ENCODE measurements at regions not wholly inside any gene's neighbourhood (a gene's known extent, or its start where the extent isn't known, plus 50 kb on each side); places are given as distances from the start of the nearest gene placed in this dataset.

DNA sequence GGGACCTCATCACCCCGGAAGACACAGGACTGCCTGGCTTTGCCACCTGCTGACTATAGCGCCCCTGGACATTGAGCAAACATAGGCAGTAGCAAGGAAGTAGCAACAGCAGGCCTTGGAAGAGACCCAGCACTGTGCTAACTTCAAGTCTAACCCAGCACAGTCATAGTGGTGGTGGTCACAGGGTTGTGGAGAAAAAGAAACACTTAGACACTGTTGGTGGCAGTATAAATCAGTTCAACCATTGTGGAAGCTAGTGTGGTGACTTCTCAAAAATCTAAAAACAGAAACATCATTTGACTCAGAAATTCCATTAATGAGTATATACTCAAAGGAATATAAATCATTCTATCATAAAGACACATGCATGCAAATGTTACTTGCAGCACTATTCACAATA lies 874.0 kb upstream of the EPHA5 start:
- no peaks in the 10 kb centered on the region for H3K36me3 ChIP-seq
- H3K9me3 ChIP-seq: peaks cover 0 to 13% (median 6%) of the 10 kb centered on the region in 4 donors
- 51 to 83% (median 77%) methylated on average over 2 of the region's 2 CpGs for WGBS, 5 donors
- intact Hi-C loops (cut with DNase I; ENCODE audit: low total_unique reads): no loop called here
- H3K27me3 ChIP-seq: no peaks in the 10 kb centered on the region
- no peak for TF ChIP-seq POLR2A (IDR thresholded peaks at IDR 0.05)
- no peak for TF ChIP-seq EP300 (IDR thresholded peaks at IDR 0.05)
- TF ChIP-seq, protein P1, sequence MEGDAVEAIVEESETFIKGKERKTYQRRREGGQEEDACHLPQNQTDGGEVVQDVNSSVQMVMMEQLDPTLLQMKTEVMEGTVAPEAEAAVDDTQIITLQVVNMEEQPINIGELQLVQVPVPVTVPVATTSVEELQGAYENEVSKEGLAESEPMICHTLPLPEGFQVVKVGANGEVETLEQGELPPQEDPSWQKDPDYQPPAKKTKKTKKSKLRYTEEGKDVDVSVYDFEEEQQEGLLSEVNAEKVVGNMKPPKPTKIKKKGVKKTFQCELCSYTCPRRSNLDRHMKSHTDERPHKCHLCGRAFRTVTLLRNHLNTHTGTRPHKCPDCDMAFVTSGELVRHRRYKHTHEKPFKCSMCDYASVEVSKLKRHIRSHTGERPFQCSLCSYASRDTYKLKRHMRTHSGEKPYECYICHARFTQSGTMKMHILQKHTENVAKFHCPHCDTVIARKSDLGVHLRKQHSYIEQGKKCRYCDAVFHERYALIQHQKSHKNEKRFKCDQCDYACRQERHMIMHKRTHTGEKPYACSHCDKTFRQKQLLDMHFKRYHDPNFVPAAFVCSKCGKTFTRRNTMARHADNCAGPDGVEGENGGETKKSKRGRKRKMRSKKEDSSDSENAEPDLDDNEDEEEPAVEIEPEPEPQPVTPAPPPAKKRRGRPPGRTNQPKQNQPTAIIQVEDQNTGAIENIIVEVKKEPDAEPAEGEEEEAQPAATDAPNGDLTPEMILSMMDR (IDR thresholded peaks at IDR 0.05): no peak
- TF ChIP-seq POLR2AphosphoS5 (IDR thresholded peaks at IDR 0.05): no peak
- H3K27ac ChIP-seq: no peak overlapping the region
- no peak for DNase-seq
- no peaks in the 10 kb centered on the region for H3K4me1 ChIP-seq
- no peak overlapping the region for H3K4me3 ChIP-seq

DNA sequence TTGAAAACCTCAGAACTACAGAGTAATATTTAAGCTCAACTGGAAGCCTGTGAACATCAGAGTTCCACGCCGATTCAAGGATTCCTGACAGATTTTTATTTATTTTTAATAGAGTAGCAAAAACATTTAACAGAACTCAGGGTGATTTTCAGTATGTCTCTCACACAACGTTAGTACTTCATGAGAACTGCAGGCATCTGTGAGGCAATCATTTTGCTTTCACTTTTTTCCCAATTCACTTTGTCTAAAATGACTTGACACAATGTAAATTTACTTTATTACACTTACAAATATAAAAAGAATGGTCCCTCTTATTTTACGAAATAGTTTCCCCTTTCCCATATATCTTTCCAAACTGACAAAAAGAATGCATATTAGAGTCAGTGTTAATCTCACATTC lies 869.5 kb upstream of the EPHA5 start:
- Histone ChIP-seq H3K9me3 (peaks cover 0 to 9% (median 4%) of the 10 kb centered on the region in 4 donors), H3K4me1 (no peaks in the 10 kb centered on the region), H3K27me3 (no peaks in the 10 kb centered on the region), H3K27ac (no peak overlapping the region), H3K36me3 (no peaks in the 10 kb centered on the region), H3K4me3 (no peak overlapping the region)
- peak in 1 of 2 donors; percentile 3 for DNase-seq
- WGBS, 5 donors: 35 to 42% (median 37%) methylated on average over 4 of the region's 4 CpGs
- intact Hi-C loops (cut with DNase I; ENCODE audit: low total_unique reads): no loop called here
- TF ChIP-seq, protein P1 (IDR thresholded peaks at IDR 0.05): no peak
- TF ChIP-seq POLR2AphosphoS5 (IDR thresholded peaks at IDR 0.05): no peak
- no peak for TF ChIP-seq EP300 (IDR thresholded peaks at IDR 0.05)
- no peak for TF ChIP-seq POLR2A (IDR thresholded peaks at IDR 0.05)

DNA sequence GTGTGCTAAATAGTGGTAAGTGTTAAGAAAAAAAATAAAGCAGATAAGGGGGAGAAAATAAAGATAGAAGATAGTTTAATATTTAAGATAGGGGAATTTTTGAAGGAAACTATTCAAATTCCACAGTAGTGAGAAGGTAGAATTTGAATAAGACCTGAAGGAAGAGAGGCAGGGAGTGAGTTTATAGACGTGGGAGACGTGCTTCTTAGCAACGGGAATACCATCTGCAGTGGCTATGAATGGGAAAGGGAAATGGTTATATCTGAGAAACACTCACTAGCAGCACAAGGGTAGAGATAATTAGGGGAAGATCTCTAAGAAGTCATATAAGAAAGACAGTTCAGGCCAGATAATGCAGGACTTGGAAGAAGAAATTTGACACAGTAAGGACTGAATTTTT lies 854.5 kb upstream of the EPHA5 start:
- 71 to 84% (median 76%) methylated on average over 3 of the region's 3 CpGs for WGBS, 5 donors
- Histone ChIP-seq H3K9me3 (peaks cover 0 to 12% (median 5%) of the 10 kb centered on the region in 4 donors), H3K4me1 (no peaks in the 10 kb centered on the region), H3K4me3 (no peak overlapping the region), H3K36me3 (no peaks in the 10 kb centered on the region), H3K27ac (no peak overlapping the region), H3K27me3 (no peaks in the 10 kb centered on the region)
- TF ChIP-seq, protein P1 (IDR thresholded peaks at IDR 0.05): no peak
- no peak for TF ChIP-seq EP300 (IDR thresholded peaks at IDR 0.05)
- no peak for TF ChIP-seq POLR2A (IDR thresholded peaks at IDR 0.05)
- TF ChIP-seq POLR2AphosphoS5 (IDR thresholded peaks at IDR 0.05): no peak
- intact Hi-C loops (cut with DNase I; ENCODE audit: low total_unique reads): no loop called here
- DNase-seq: no peak

GRCh38 chr4:66522244-66522643 lies 852.0 kb upstream of the EPHA5 start:
- no peaks in the 10 kb centered on the region for H3K4me1 ChIP-seq
- DNase-seq: no peak
- no peaks in the 10 kb centered on the region for H3K36me3 ChIP-seq
- no peak overlapping the region for H3K4me3 ChIP-seq
- no peak overlapping the region for H3K27ac ChIP-seq
- TF ChIP-seq EP300 (IDR thresholded peaks at IDR 0.05) (no peak), POLR2A (IDR thresholded peaks at IDR 0.05) (no peak), POLR2AphosphoS5 (IDR thresholded peaks at IDR 0.05) (no peak)
- TF ChIP-seq, protein P1 (IDR thresholded peaks at IDR 0.05): no peak
- intact Hi-C loops (cut with DNase I; ENCODE audit: low total_unique reads): no loop called here
- H3K9me3 ChIP-seq: no peaks in the 10 kb centered on the region
- H3K27me3 ChIP-seq: no peaks in the 10 kb centered on the region
